IPS-NIHi7 (cell line): ENCODE measurements at regions not wholly inside any gene's neighbourhood (a gene's known extent, or its start where the extent isn't known, plus 50 kb on each side); places are given as distances from the start of the nearest gene placed in this dataset.

Experiments used
- DNase-seq: peaks from one replicate; pipeline ENCODE4 v3.0.0; 2012; ENCODE audit warnings: mixed read lengths; ENCODE audit errors: extremely low spot score

- no peak for DNase-seq
Observed at GRCh38 chr3:25291481-25291905, 136.6 kb upstream of the RARB start.

- DNase-seq, result no peak
Observed at GRCh38 chr3:25292036-25292435, 136.0 kb upstream of the RARB start.

GRCh38 chr3:25292595-25292994 is 135.5 kb upstream of the RARB start:
- DNase-seq, result no peak

GRCh38 chr3:25293736-25294135 is 134.3 kb upstream of the RARB start:
- no peak for DNase-seq

- no peak for DNase-seq
Observed at GRCh38 chr3:25294169-25294805, 133.8 kb upstream of the RARB start.

GRCh38 chr3:25297667-25298585 is 130.1 kb upstream of the RARB start:
- DNase-seq, result no peak

- no peak for DNase-seq
Observed at GRCh38 chr3:25300141-25300540, 127.9 kb upstream of the RARB start.

GRCh38 chr3:25304916-25305315 is 123.1 kb upstream of the RARB start:
- no peak for DNase-seq

- DNase-seq, result no peak
Observed at GRCh38 chr3:25306066-25306465, 122.0 kb upstream of the RARB start.

GRCh38 chr3:25306705-25307104 is 121.4 kb upstream of the RARB start:
- DNase-seq, result no peak

- DNase-seq, result no peak
Observed at GRCh38 chr3:25313286-25313685, 114.8 kb upstream of the RARB start.

GRCh38 chr3:25324954-25325655 is 103.0 kb upstream of the RARB start:
- DNase-seq, result no peak

- DNase-seq, result no peak
Observed at GRCh38 chr3:25335356-25335755, 92.7 kb upstream of the RARB start.

- DNase-seq, result no peak
Observed at GRCh38 chr3:25338158-25338725, 89.8 kb upstream of the RARB start.

- DNase-seq, result no peak
Observed at GRCh38 chr3:25339225-25339624, 88.8 kb upstream of the RARB start.

- DNase-seq, result no peak
Observed at GRCh38 chr3:25344670-25345069, 83.4 kb upstream of the RARB start.

- DNase-seq, result no peak
Observed at GRCh38 chr3:25349095-25349494, 79.0 kb upstream of the RARB start.

- no peak for DNase-seq
Observed at GRCh38 chr3:25349828-25350724, 78.0 kb upstream of the RARB start.

- DNase-seq, result no peak
Observed at GRCh38 chr3:25350725-25351114, 77.3 kb upstream of the RARB start.

GRCh38 chr3:25354071-25354470 is 74.0 kb upstream of the RARB start:
- no peak for DNase-seq
